Natural killer cell treated with Interleukin-12 subunit alpha and Interleukin-12 subunit beta and Interleukin-15 and Interleukin-18, amount 100 ng/mL, for 72 hours (primary cell): ENCODE measurements at regions not wholly inside any gene's neighbourhood (a gene's known extent, or its start where the extent isn't known, plus 50 kb on each side); places are given as distances from the start of the nearest gene placed in this dataset.
"Not testable (repeated sequence)": the region's sequence is repeated elsewhere in the genome, so short reads cannot be mapped to it uniquely, and the experiment has no call there.

Source experiments
- ATAC-seq, 2 donors: fragments of 150-1000 bp; cut with Tn5 transposase in 1 of 2; sonication (Bioruptor Pico), chemical (Tn5 transposase) in 1 of 2; 2 replicates each; pipeline ENCODE4 v1.10.0; 2021
- DNase-seq: peaks from one replicate; pipeline ENCODE4 v3.0.0; 2022; ENCODE audit warnings: low spot score
- H3K27ac Mint-ChIP-seq, 2 donors: 1 replicate in 1 of 2; 2 replicates in 1 of 2; pipeline ENCODE4 v1.8.0; 2022; ENCODE audit warnings: mixed read lengths in 2 of 2, mild to moderate bottlenecking in 1 of 2, moderate library complexity in 1 of 2
- H3K27me3 Mint-ChIP-seq, 2 donors: 1 replicate in 1 of 2; 2 replicates in 1 of 2; pipeline ENCODE4 v1.8.0; 2022; ENCODE audit warnings: mixed read lengths in 2 of 2
- H3K36me3 Mint-ChIP-seq: one replicate; pipeline ENCODE4 v1.8.0; 2022; ENCODE audit warnings: mixed read lengths
- H3K4me1 Mint-ChIP-seq, 2 donors: 1 replicate in 1 of 2; 2 replicates in 1 of 2; pipeline ENCODE4 v1.8.0; 2022; ENCODE audit warnings: low read depth in 2 of 2, mixed read lengths in 2 of 2, mild to moderate bottlenecking in 1 of 2
- H3K4me3 Mint-ChIP-seq: one replicate; pipeline ENCODE4 v1.8.0; 2022; ENCODE audit warnings: mixed read lengths
- H3K9me3 Mint-ChIP-seq: 2 replicates; pipeline ENCODE4 v1.8.0; 2022; ENCODE audit warnings: mixed read lengths

DNA sequence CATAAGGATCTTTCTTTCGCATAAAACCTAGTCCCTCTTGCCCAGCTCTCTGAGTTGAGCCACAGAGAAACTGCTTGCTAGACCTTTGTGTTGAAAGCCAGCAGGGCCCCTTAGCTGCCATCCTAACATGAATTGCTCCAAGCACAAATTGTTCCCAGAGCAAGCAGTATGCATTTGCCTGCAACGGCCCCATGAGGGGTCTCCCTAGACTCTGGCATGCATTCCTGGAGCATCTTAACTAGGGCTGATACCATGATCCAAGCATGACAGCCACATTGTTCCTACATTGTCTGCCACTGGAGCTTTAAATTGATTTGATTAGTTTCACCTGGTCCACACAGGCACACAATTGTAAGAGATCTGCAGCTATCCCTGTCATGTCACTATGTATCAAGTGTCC lies 428.1 kb downstream of the TAFA4 start:
- Mint-ChIP-seq H3K4me1 (no peaks in the 10 kb centered on the region), H3K36me3 (no peaks in the 10 kb centered on the region), H3K9me3 (peaks cover 4% of the 10 kb centered on the region), H3K27ac (no peak overlapping the region), H3K27me3 (no peaks in the 10 kb centered on the region), H3K4me3 (no peak overlapping the region)
- DNase-seq, result no peak
- ATAC-seq, result no peak

DNA sequence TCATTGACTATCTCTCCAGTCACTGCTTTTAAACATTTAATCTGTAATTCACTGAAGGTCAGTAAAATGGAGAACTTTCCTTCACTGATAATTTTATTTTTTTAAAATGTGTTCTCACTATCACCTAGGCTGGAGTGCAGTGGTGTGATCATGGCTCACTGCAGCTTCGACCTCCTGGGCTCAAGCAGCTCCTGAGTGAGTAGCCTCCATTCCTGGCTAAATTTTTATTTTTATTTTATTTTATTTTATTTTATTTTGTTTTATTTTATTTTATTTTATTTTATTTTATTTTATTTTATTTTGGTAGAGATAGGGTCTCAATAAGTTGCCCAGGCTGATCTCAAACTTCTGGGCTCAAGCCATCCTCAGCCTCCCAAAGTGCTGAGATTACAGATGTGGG lies 446.5 kb downstream of the TAFA4 start:
- DNase-seq, H3K4me3 Mint-ChIP-seq, ATAC-seq, H3K27ac Mint-ChIP-seq, H3K27me3 Mint-ChIP-seq, H3K36me3 Mint-ChIP-seq, H3K9me3 Mint-ChIP-seq, H3K4me1 Mint-ChIP-seq: not testable (repeated sequence)

DNA sequence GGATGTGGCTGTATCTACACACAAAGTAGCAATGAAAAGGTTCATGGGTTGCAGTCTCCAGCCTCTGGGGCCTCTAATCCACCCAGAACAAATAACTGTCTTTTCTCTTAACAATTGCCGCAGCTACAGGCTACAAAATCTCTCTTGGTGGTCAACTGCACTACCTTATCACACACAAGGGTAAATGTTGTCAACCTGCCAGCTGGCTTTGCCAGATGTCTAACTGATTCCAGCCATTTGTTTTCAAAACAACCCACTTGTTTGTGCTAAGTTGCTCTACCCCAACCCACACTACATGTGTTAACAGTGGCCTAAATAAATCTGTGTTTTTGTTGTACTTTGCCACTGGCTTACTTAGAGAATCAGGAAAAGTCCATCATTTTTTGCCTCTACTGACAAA lies 447.3 kb downstream of the TAFA4 start:
- DNase-seq, result no peak
- ATAC-seq, result no peak
- Mint-ChIP-seq H3K9me3 (peaks cover 7% of the 10 kb centered on the region), H3K27me3 (no peaks in the 10 kb centered on the region), H3K4me1 (no peaks in the 10 kb centered on the region), H3K27ac (no peak overlapping the region), H3K4me3 (no peak overlapping the region), H3K36me3 (no peaks in the 10 kb centered on the region)

DNA sequence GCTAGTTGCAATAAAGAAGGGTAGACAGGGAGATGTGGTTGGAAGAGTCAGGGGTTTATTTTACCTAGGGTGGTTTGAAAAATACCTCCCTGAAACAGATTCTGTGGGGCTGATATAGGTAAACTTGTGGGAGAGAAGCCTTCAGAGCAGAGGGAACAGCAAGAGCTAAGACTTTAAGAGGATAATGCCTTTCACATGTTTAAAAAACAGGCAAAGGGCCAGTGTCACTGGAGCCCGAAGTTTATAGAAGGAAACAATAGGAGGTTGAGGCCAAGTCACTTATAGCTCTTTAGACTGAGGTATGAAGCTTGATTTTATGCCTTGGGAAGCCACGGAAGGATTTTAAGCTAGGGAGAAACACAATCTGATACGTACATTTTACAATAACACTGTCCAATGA lies 448.7 kb downstream of the TAFA4 start:
- no peak for DNase-seq
- no peak overlapping the region for H3K4me3 Mint-ChIP-seq
- H3K4me1 Mint-ChIP-seq, result no peaks in the 10 kb centered on the region
- H3K9me3 Mint-ChIP-seq, result peaks cover 7% of the 10 kb centered on the region
- H3K27ac Mint-ChIP-seq, result no peak overlapping the region
- ATAC-seq, result no peak
- no peaks in the 10 kb centered on the region for H3K27me3 Mint-ChIP-seq
- no peaks in the 10 kb centered on the region for H3K36me3 Mint-ChIP-seq

DNA sequence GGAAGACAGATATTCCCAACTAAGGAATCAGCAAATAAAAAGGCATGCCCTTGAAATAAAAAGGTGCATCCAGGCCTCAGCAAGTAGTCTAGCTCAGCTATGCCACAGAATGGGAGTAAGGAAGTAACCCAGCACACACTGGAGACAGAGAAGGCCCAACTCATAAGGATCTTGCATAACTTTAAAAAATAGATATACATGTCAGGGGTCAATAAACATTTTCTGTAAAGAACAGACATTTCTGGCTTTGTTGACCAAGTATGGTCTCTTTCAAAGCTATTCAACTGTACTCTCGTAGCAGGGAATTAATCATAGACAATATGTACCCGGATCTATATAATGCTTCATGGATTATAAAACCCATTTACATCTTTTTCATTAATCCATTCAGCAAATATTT lies 449.3 kb downstream of the TAFA4 start:
- no peak overlapping the region for H3K27ac Mint-ChIP-seq
- no peaks in the 10 kb centered on the region for H3K4me1 Mint-ChIP-seq
- no peak for DNase-seq
- no peak overlapping the region for H3K4me3 Mint-ChIP-seq
- no peaks in the 10 kb centered on the region for H3K36me3 Mint-ChIP-seq
- no peaks in the 10 kb centered on the region for H3K27me3 Mint-ChIP-seq
- peaks cover 7% of the 10 kb centered on the region for H3K9me3 Mint-ChIP-seq
- ATAC-seq, result no peak

DNA sequence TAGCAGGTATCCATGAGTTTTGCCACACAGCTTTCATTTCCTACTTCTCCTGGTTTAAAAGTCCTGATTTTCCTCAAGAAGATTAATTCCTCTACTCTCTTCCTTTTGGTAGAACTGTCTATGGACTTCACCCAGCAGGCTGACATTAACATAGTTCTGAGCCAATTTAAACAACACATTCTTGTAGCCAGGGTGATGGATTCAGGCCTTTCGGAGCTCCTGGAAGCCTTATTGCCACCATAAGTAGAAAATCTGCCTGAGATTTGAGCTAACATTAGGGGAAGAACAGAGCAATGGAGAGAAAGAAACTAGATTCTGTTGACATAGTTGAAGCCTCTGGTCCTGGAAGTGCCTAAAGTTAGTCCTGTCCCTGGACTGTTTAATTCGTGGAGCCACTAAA lies 449.8 kb downstream of the TAFA4 start:
- Mint-ChIP-seq H3K27ac (no peak overlapping the region), H3K9me3 (peaks cover 7% of the 10 kb centered on the region), H3K27me3 (no peaks in the 10 kb centered on the region), H3K4me1 (no peaks in the 10 kb centered on the region), H3K4me3 (no peak overlapping the region), H3K36me3 (no peaks in the 10 kb centered on the region)
- DNase-seq, result no peak
- no peak for ATAC-seq

DNA sequence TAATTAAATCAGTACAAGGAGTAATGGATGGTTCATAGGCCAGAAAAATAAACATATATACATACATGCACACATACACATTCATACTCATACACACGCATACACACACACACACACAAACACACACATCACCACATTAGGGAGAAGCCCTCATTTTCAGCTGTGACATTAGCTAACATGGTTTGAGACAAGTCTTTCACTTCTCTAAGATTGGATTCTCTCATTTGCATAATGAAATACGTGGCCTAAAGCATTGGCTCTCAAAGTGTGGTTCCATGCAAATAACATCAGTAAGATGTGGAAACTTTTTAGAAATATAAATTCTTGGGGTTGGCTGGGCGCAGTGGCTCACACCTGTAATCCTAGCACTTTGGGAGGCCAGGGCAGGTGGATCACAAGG lies 452.6 kb downstream of the TAFA4 start:
- Mint-ChIP-seq H3K27ac (no peak overlapping the region), H3K36me3 (no peaks in the 10 kb centered on the region)

DNA sequence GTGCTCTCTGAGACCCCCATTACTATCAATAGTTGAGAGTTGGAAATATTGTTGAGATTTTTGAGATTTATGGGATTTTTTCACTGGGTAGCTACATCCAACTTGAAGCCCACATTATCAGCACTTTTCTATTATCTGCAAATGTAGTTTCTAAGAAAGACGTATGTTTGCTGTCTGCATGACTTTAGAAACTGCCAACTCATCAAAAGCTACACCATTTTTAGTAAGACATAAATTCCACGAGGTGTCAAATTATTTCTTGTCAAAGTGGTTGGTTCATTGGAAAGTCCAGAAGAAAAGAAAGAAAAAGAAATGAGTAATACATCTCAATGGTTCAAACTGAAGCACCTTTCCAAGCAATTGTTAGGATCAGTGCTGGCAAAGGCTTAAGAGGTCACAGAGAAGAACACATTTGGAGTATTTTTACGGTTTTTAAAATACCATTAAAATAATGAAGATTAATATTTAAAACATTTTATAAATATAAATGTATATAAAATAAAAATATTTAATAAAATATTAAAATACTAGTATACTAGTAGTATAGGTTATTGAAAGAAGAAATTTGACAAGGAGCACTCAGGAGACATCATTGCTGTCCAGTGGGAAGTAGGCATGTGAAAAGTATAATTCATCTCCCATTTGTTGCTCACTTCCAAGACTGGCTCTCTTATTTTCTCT lies 463.5 kb downstream of the TAFA4 start:
- no peak for ATAC-seq
- H3K9me3 Mint-ChIP-seq, result peaks cover 2% of the 10 kb centered on the region
- no peak overlapping the region for H3K27ac Mint-ChIP-seq
- H3K4me1 Mint-ChIP-seq, result no peaks in the 10 kb centered on the region
- H3K27me3 Mint-ChIP-seq, result no peaks in the 10 kb centered on the region
- H3K36me3 Mint-ChIP-seq, result no peaks in the 10 kb centered on the region
- no peak for DNase-seq
- H3K4me3 Mint-ChIP-seq, result no peak overlapping the region

More for the DNA sequence above, 452.6 kb downstream of the TAFA4 start:
- no peak for ATAC-seq
- H3K4me1 Mint-ChIP-seq, result no peaks in the 10 kb centered on the region
- peaks cover 7% of the 10 kb centered on the region for H3K9me3 Mint-ChIP-seq
- DNase-seq, result no peak
- no peaks in the 10 kb centered on the region for H3K27me3 Mint-ChIP-seq
- no peak overlapping the region for H3K4me3 Mint-ChIP-seq

DNA sequence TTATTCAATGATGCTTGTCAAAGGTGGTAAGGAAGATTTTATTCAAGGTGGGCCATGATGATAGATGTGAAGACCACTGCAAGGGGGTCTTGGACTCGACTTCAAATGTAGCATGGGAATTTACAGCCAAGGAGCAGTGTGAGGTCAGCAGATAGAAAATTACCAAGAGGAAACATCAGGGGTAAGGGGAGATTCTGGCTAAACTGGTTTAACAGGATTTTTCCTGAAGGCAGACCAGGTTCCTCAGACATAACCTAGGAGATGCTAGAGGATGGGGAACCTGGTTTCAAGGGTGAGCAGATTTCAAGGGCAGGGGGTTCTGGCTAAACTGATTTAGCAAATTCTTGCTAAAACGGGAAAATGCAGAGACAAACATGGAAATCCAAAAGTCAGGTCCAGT lies 464.9 kb downstream of the TAFA4 start:
- no peaks in the 10 kb centered on the region for H3K4me1 Mint-ChIP-seq
- no peaks in the 10 kb centered on the region for H3K36me3 Mint-ChIP-seq
- no peak overlapping the region for H3K27ac Mint-ChIP-seq
- no peak for ATAC-seq
- H3K4me3 Mint-ChIP-seq, result no peak overlapping the region
- no peaks in the 10 kb centered on the region for H3K9me3 Mint-ChIP-seq
- DNase-seq, result no peak
- no peaks in the 10 kb centered on the region for H3K27me3 Mint-ChIP-seq

DNA sequence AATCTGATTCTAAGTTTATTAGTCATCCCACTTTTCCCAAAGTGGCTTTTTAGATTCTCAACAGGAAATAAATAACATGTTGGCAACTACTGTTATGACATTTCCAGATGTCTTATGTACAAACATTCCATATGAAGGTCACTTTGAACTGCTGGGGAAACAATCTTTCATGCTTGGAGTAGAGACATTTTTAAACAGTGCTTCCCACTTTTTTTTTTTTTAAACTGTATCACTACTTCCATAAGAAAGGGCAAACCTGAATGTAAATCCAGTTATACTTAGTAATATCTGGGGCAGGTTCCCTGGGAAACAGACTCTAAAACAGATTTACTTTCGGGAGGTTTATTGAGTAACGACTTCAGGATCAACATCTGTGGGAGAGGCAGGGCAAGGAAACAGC lies 473.8 kb downstream of the TAFA4 start:
- DNase-seq (no peak), ATAC-seq (no peak)
- no peaks in the 10 kb centered on the region for H3K36me3 Mint-ChIP-seq
- no peak overlapping the region for H3K4me3 Mint-ChIP-seq
- no peaks in the 10 kb centered on the region for H3K27me3 Mint-ChIP-seq
- H3K27ac Mint-ChIP-seq, result no peak overlapping the region
- H3K4me1 Mint-ChIP-seq, result no peaks in the 10 kb centered on the region
- H3K9me3 Mint-ChIP-seq, result peaks cover 10% of the 10 kb centered on the region

DNA sequence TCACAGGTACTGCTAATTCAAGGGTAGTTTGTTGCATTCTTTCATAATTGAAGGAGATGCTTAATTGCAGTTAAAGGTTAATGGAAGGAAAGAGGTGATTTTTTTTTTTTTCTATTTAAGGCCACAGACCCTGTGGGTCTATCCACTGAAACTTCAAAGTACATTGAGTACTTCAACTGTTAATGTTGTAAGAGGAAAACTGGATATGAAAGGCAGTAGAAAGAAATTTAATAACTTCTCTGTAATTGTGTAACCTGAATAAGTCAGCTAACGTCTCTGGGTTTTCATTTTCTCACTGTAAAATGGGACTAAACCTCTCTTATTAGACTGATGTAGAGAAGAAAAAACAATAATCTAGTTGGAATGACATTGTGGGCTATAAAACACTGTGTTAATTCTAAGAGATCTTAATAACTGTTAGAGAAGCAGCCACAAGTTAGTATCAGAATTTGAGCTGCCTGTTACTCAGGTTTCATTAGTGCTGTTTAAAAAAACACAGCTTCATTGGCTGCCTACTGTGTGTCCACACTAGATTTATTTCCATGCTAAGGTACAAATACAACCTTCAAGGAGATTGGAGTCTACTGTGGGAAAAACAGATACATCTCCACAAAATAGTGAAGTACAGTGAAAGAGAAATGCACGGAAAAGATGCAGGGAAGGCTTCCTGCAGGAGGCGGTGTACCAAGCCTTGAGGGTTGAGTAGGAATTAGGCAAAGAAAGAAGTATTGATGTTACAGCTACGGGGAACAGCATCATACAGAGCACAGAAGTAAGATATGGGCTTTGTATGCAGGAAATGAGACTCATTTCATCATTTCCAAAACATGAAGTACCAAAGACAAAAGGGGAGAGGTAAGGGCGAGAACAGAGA lies 483.6 kb downstream of the TAFA4 start:
- no peak for ATAC-seq
- Mint-ChIP-seq H3K27me3 (no peaks in the 10 kb centered on the region), H3K9me3 (peaks cover 18% of the 10 kb centered on the region), H3K4me3 (no peak overlapping the region), H3K27ac (no peak overlapping the region), H3K36me3 (no peaks in the 10 kb centered on the region), H3K4me1 (no peaks in the 10 kb centered on the region)
- no peak for DNase-seq

DNA sequence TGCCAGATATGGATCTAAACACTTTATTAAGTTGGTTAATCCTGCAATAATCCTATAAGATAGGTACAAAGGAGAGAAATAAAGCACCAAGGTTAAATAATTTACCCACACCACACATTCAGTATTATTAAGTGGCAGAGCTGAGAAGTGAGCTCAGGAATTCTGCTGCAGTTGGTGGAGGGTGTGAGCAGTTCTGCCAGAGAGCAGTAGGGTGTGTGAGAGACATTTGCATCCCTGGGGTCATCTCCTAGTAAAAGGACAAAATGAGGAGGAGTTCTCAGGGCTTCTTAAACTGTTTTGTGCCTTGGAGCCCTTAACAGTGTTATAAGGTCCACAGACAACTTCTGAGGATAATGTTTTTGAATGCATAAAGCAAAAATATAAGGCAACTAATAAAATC lies 484.5 kb downstream of the TAFA4 start:
- H3K4me3 Mint-ChIP-seq, result no peak overlapping the region
- DNase-seq, result no peak
- no peak for ATAC-seq
- H3K36me3 Mint-ChIP-seq, result no peaks in the 10 kb centered on the region
- H3K9me3 Mint-ChIP-seq, result peaks cover 18% of the 10 kb centered on the region
- H3K4me1 Mint-ChIP-seq, result no peaks in the 10 kb centered on the region
- H3K27ac Mint-ChIP-seq, result no peak overlapping the region
- no peaks in the 10 kb centered on the region for H3K27me3 Mint-ChIP-seq

DNA sequence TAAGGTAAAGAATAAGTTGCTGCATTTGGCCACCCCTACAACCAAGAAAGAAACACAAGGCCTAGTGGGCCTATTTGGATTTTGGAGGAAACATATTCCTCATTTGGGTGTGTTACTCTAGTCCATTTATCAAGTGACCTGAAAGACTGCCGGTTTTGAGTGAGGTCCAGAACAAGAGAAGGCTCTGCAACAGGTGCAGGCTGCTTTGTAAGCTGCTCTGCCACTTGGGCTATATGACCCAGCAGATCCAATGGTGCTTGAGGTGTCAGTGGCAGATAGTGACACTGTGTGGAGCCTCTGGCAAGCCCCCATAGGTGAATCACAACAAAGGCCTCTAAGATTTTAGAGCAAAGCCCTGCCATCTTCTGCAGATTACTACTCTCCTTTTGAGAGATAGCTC lies 491.3 kb downstream of the TAFA4 start:
- Mint-ChIP-seq H3K27me3 (no peaks in the 10 kb centered on the region), H3K9me3 (peaks cover 3% of the 10 kb centered on the region), H3K4me3 (no peak overlapping the region), H3K36me3 (no peaks in the 10 kb centered on the region), H3K27ac (no peak overlapping the region), H3K4me1 (no peaks in the 10 kb centered on the region)
- ATAC-seq, result no peak
- DNase-seq, result no peak

DNA sequence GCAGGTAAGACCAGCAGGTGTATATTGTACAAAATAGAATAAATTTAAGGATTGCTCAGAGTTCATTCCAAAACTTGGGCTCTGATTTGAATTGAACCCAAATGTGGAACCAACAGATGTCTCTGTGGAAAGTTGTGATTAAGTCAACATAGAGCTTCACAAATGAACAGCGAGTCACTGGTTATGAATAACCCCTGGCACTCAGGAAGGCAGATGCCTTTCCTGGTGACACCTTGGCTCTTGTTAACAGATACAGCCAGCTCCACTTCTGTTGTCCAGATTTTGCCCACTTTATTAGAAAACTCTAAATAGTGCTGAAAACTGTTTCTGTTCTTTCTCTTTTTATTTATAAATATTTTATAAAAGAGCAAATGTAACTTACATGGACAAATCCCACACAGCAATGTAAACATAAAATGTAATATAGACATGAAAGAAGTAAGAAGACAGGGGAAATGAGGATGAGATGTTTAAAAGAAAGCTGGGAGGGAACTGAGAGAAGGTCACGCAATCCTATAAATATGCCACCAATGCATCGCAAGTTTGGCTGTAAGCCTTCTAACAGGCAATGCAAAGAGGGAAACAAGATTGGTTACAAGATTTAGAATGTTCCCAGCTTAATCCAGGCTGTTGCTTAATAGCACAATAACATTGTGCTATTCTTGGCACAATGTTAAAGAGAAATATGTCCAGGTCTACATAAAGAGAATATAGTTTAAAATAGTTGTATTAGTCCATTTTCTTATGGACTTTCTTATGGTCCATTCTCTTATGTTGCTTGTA lies 495.5 kb downstream of the TAFA4 start:
- H3K4me3 Mint-ChIP-seq, result no peak overlapping the region
- no peak for ATAC-seq
- no peaks in the 10 kb centered on the region for H3K4me1 Mint-ChIP-seq
- no peak overlapping the region for H3K27ac Mint-ChIP-seq
- H3K27me3 Mint-ChIP-seq, result no peaks in the 10 kb centered on the region
- no peak for DNase-seq
- no peaks in the 10 kb centered on the region for H3K36me3 Mint-ChIP-seq
- peaks cover 5% of the 10 kb centered on the region for H3K9me3 Mint-ChIP-seq
